ENCODE measurements at regions not wholly inside any gene's neighbourhood (a gene's known extent, or its start where the extent isn't known, plus 50 kb on each side); places are given as distances from the start of the nearest gene placed in this dataset.
A peak's percentile ranks its signal among the peaks of the same experiment; 100 is the strongest.
"Not testable (repeated sequence)": the region's sequence is repeated elsewhere in the genome, so short reads cannot be mapped to it uniquely, and the experiment has no call there.

GRCh38 chr9:75658301-75658905 lies 232.1 kb upstream of the PCSK5 start:
- H3K27me3 Mint-ChIP-seq: no peaks in the 10 kb centered on the region
- peaks cover 0 to 2% of the 10 kb centered on the region in 2 donors for H3K9me3 Mint-ChIP-seq
- no peaks in the 10 kb centered on the region for H3K36me3 Mint-ChIP-seq
- H3K4me1 Mint-ChIP-seq: no peaks in the 10 kb centered on the region
- no peak for ATAC-seq (replicated peaks)
- DNase-seq: no peak
- H3K27ac Mint-ChIP-seq: no peak overlapping the region
- H3K4me3 Mint-ChIP-seq: no peak overlapping the region

GRCh38 chr9:75664597-75664996 lies 225.9 kb upstream of the PCSK5 start:
- Mint-ChIP-seq H3K4me3 (no peak overlapping the region), H3K36me3 (no peaks in the 10 kb centered on the region), H3K4me1 (no peaks in the 10 kb centered on the region), H3K9me3 (peaks cover 0 to 1% of the 10 kb centered on the region in 2 donors), H3K27me3 (no peaks in the 10 kb centered on the region), H3K27ac (no peak overlapping the region)
- ATAC-seq (replicated peaks) (no peak), DNase-seq (no peak)

GRCh38 chr9:75666856-75667554 lies 223.5 kb upstream of the PCSK5 start:
- DNase-seq (no peak), ATAC-seq (replicated peaks) (no peak)
- Mint-ChIP-seq H3K27me3 (no peaks in the 10 kb centered on the region), H3K4me3 (no peak overlapping the region), H3K27ac (no peak overlapping the region), H3K4me1 (peaks cover 2 to 14% of the 10 kb centered on the region in 2 donors), H3K9me3 (peaks cover 0 to 2% of the 10 kb centered on the region in 2 donors), H3K36me3 (no peaks in the 10 kb centered on the region)

- Mint-ChIP-seq H3K36me3 (no peaks in the 10 kb centered on the region), H3K4me3 (no peak overlapping the region), H3K9me3 (peaks cover 0 to 2% of the 10 kb centered on the region in 2 donors), H3K27me3 (no peaks in the 10 kb centered on the region), H3K27ac (no peak overlapping the region), H3K4me1 (peaks cover 2 to 14% of the 10 kb centered on the region in 2 donors)
- DNase-seq (no peak), ATAC-seq (replicated peaks) (no peak)
Observed at GRCh38 chr9:75669721-75670120, 220.8 kb upstream of the PCSK5 start.

- Mint-ChIP-seq H3K27me3 (no peaks in the 10 kb centered on the region), H3K4me1 (peaks cover 4 to 14% of the 10 kb centered on the region in 2 donors), H3K36me3 (no peaks in the 10 kb centered on the region), H3K9me3 (peaks cover 0 to 2% of the 10 kb centered on the region in 2 donors), H3K4me3 (peak overlapping the region in 1 of 2 donors; percentile 25), H3K27ac (no peak overlapping the region)
- DNase-seq (no peak), ATAC-seq (replicated peaks) (no peak)
Observed at GRCh38 chr9:75671354-75671753, 219.1 kb upstream of the PCSK5 start.

GRCh38 chr9:75672478-75672877 lies 218.0 kb upstream of the PCSK5 start:
- no peak overlapping the region for H3K27ac Mint-ChIP-seq
- no peaks in the 10 kb centered on the region for H3K36me3 Mint-ChIP-seq
- H3K9me3 Mint-ChIP-seq: peaks cover 0 to 2% of the 10 kb centered on the region in 2 donors
- no peak overlapping the region for H3K4me3 Mint-ChIP-seq
- peaks cover 4 to 14% of the 10 kb centered on the region in 2 donors for H3K4me1 Mint-ChIP-seq
- DNase-seq (no peak), ATAC-seq (replicated peaks) (no peak)
- no peaks in the 10 kb centered on the region for H3K27me3 Mint-ChIP-seq

- no peak overlapping the region for H3K4me3 Mint-ChIP-seq
- no peak overlapping the region for H3K27ac Mint-ChIP-seq
- no peaks in the 10 kb centered on the region for H3K36me3 Mint-ChIP-seq
- peaks cover 0 to 2% of the 10 kb centered on the region in 2 donors for H3K9me3 Mint-ChIP-seq
- H3K4me1 Mint-ChIP-seq: peaks cover 0 to 7% of the 10 kb centered on the region in 2 donors
- DNase-seq: no peak
- ATAC-seq (replicated peaks): no peak
- H3K27me3 Mint-ChIP-seq: no peaks in the 10 kb centered on the region
Observed at GRCh38 chr9:75683591-75683990, 206.9 kb upstream of the PCSK5 start.

GRCh38 chr9:75685062-75685461 lies 205.4 kb upstream of the PCSK5 start:
- ATAC-seq (replicated peaks) (no peak), DNase-seq (no peak)
- H3K9me3 Mint-ChIP-seq: peaks cover 0 to 4% of the 10 kb centered on the region in 2 donors
- H3K4me3 Mint-ChIP-seq: no peak overlapping the region
- peaks cover 0 to 11% of the 10 kb centered on the region in 2 donors for H3K4me1 Mint-ChIP-seq
- no peaks in the 10 kb centered on the region for H3K36me3 Mint-ChIP-seq
- H3K27ac Mint-ChIP-seq: no peak overlapping the region
- H3K27me3 Mint-ChIP-seq: no peaks in the 10 kb centered on the region

- Mint-ChIP-seq H3K27me3 (no peaks in the 10 kb centered on the region), H3K27ac (no peak overlapping the region), H3K4me3 (no peak overlapping the region), H3K36me3 (no peaks in the 10 kb centered on the region), H3K9me3 (peaks cover 0 to 4% of the 10 kb centered on the region in 2 donors), H3K4me1 (peaks cover 0 to 19% of the 10 kb centered on the region in 2 donors)
- ATAC-seq (replicated peaks) (peak in 1 of 2 donors; percentile 54), DNase-seq (no peak)
Observed at GRCh38 chr9:75687359-75687953, 203.0 kb upstream of the PCSK5 start.

GRCh38 chr9:75690551-75690950 lies 199.9 kb upstream of the PCSK5 start:
- H3K36me3 Mint-ChIP-seq; H3K4me3 Mint-ChIP-seq; H3K9me3 Mint-ChIP-seq; H3K27me3 Mint-ChIP-seq; DNase-seq; ATAC-seq (replicated peaks); H3K27ac Mint-ChIP-seq: not testable (repeated sequence)
- peaks cover 0 to 29% of the 10 kb centered on the region in 2 donors for H3K4me1 Mint-ChIP-seq

- no peak overlapping the region for H3K4me3 Mint-ChIP-seq
- DNase-seq (no peak), ATAC-seq (replicated peaks) (no peak)
- H3K36me3 Mint-ChIP-seq: no peaks in the 10 kb centered on the region
- peaks cover 0 to 4% of the 10 kb centered on the region in 2 donors for H3K9me3 Mint-ChIP-seq
- no peaks in the 10 kb centered on the region for H3K27me3 Mint-ChIP-seq
- no peak overlapping the region for H3K27ac Mint-ChIP-seq
- H3K4me1 Mint-ChIP-seq: peaks cover 0 to 29% of the 10 kb centered on the region in 2 donors
Observed at GRCh38 chr9:75691408-75691807, 199.1 kb upstream of the PCSK5 start.

- peaks cover 0 to 29% of the 10 kb centered on the region in 2 donors for H3K4me1 Mint-ChIP-seq
- H3K27ac Mint-ChIP-seq: no peak overlapping the region
- no peaks in the 10 kb centered on the region for H3K27me3 Mint-ChIP-seq
- H3K36me3 Mint-ChIP-seq: no peaks in the 10 kb centered on the region
- no peak for DNase-seq
- no peak for ATAC-seq (replicated peaks)
- H3K4me3 Mint-ChIP-seq: no peak overlapping the region
- H3K9me3 Mint-ChIP-seq: peaks cover 0 to 4% of the 10 kb centered on the region in 2 donors
Observed at GRCh38 chr9:75692309-75692708, 198.2 kb upstream of the PCSK5 start.

GRCh38 chr9:75695921-75696320 lies 194.6 kb upstream of the PCSK5 start:
- no peak overlapping the region for H3K27ac Mint-ChIP-seq
- no peak for DNase-seq

GRCh38 chr9:75699017-75699416 lies 191.5 kb upstream of the PCSK5 start:
- no peak overlapping the region for H3K27ac Mint-ChIP-seq
- ATAC-seq (replicated peaks): no peak
- no peak overlapping the region for H3K4me3 Mint-ChIP-seq
- H3K4me1 Mint-ChIP-seq: peaks cover 0 to 5% of the 10 kb centered on the region in 2 donors
- no peaks in the 10 kb centered on the region for H3K9me3 Mint-ChIP-seq
- DNase-seq: no peak
- no peaks in the 10 kb centered on the region for H3K36me3 Mint-ChIP-seq
- H3K27me3 Mint-ChIP-seq: no peaks in the 10 kb centered on the region

More at GRCh38 chr9:75695921-75696320, 194.6 kb upstream of the PCSK5 start:
- Mint-ChIP-seq H3K9me3 (peaks cover 0 to 1% of the 10 kb centered on the region in 2 donors), H3K4me3 (no peak overlapping the region), H3K36me3 (no peaks in the 10 kb centered on the region), H3K27me3 (no peaks in the 10 kb centered on the region), H3K4me1 (peaks cover 0 to 18% of the 10 kb centered on the region in 2 donors)
- no peak for ATAC-seq (replicated peaks)
